Transverse colon (tissue), 3 donors: ENCODE measurements at regions not wholly inside any gene's neighbourhood (a gene's known extent, or its start where the extent isn't known, plus 50 kb on each side); places are given as distances from the start of the nearest gene placed in this dataset.

Source experiments
- EP300 ChIP-seq: sonication (generic); formaldehyde crosslinking; IDR thresholded peaks from one replicate; pipeline ENCODE4 v1.6.1; 2017; ENCODE audit warnings: antibody characterized with exemption, low read depth
- TF ChIP-seq, protein P1 (sequence below), 5 experiments: fragments of 200-600 bp in 3 of 5; fragments of 450-650 bp in 2 of 5; sonication (generic) in 3 of 5; IDR thresholded peaks; 1 replicate in 2 of 5; 2 replicates in 3 of 5; pipeline ENCODE4 v1.5.1; 2016 to 2017; ENCODE audit warnings: antibody characterized with exemption in 5 of 5, inconsistent platforms in 3 of 5, mild to moderate bottlenecking in 2 of 5, moderate library complexity in 1 of 5

DNA sequence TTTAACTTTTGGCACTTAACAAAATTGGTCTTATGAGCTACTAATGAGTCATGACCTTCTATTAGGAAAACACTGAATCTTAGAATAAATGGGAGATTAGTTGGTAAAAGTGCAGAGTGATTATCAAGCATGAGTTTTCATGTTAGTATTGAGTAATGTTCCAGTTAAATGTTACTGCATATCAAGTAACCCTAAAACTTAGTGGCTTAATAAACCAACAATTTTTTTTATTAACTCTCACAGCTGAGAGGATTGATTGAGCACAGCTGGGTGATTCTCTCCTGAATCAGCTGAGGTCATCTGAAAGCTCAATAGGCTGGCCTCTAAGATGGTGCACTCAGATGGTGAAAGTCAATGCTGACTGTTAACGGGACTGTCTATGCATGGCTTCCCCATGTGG lies 248.6 kb downstream of the BCL11B start:
- no peak for TF ChIP-seq EP300
- TF ChIP-seq, protein P1, sequence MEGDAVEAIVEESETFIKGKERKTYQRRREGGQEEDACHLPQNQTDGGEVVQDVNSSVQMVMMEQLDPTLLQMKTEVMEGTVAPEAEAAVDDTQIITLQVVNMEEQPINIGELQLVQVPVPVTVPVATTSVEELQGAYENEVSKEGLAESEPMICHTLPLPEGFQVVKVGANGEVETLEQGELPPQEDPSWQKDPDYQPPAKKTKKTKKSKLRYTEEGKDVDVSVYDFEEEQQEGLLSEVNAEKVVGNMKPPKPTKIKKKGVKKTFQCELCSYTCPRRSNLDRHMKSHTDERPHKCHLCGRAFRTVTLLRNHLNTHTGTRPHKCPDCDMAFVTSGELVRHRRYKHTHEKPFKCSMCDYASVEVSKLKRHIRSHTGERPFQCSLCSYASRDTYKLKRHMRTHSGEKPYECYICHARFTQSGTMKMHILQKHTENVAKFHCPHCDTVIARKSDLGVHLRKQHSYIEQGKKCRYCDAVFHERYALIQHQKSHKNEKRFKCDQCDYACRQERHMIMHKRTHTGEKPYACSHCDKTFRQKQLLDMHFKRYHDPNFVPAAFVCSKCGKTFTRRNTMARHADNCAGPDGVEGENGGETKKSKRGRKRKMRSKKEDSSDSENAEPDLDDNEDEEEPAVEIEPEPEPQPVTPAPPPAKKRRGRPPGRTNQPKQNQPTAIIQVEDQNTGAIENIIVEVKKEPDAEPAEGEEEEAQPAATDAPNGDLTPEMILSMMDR (IDR thresholded peaks at IDR 0.05), result no peak
